ENCODE measurements at regions not wholly inside any gene's neighbourhood (a gene's known extent, or its start where the extent isn't known, plus 50 kb on each side); places are given as distances from the start of the nearest gene placed in this dataset.

- no peaks in the 10 kb centered on the region for H3K4me1 ChIP-seq (ENCODE audit: control extremely low read depth in 1 of 4, control insufficient read depth in 4 of 4, insufficient read depth in 4 of 4, low read length in 3 of 4)
- ChIA-PET CTCF (no interaction called here), POLR2A (no interaction called here)
- no peak for DNase-seq
- H3K9me3 ChIP-seq (ENCODE audit: control extremely low read depth in 1 of 5, control insufficient read depth in 4 of 5, insufficient read depth in 2 of 5, low read depth in 1 of 5, low read length in 4 of 5): no peaks in the 10 kb centered on the region
- H3K4me3 ChIP-seq (ENCODE audit: control insufficient read depth in 1 of 7, extremely low read depth in 1 of 7, insufficient read depth in 4 of 7, low read depth in 2 of 7, low read length in 6 of 7): no peak overlapping the region
- no peak overlapping the region for H3K27ac ChIP-seq (ENCODE audit: insufficient read depth in 1 of 2, low read depth in 1 of 2, low read length in 2 of 2, poor library complexity in 1 of 2, severe bottlenecking in 2 of 2)
- H3K27me3 ChIP-seq (replicated peaks in 2 of 5; ENCODE audit: control insufficient read depth in 4 of 5, insufficient read depth in 5 of 5, low read length in 4 of 5): no peaks in the 10 kb centered on the region
- H3K36me3 ChIP-seq (ENCODE audit: control insufficient read depth in 4 of 4, insufficient read depth in 4 of 4, low read length in 3 of 4): no peaks in the 10 kb centered on the region
- 100% methylated on average over 1 of the region's 2 CpGs for WGBS (ENCODE audit: insufficient coverage)
Measured at GRCh38 chr18:39942702-39943101, 2012.3 kb upstream of the PIK3C3 start.

- Histone ChIP-seq H3K27ac (ENCODE audit: insufficient read depth in 1 of 2, low read depth in 1 of 2, low read length in 2 of 2, poor library complexity in 1 of 2, severe bottlenecking in 2 of 2) (no peak overlapping the region), H3K36me3 (ENCODE audit: control insufficient read depth in 4 of 4, insufficient read depth in 4 of 4, low read length in 3 of 4) (no peaks in the 10 kb centered on the region), H3K4me3 (ENCODE audit: control insufficient read depth in 1 of 7, extremely low read depth in 1 of 7, insufficient read depth in 4 of 7, low read depth in 2 of 7, low read length in 6 of 7) (no peak overlapping the region), H3K27me3 (replicated peaks in 2 of 5; ENCODE audit: control insufficient read depth in 4 of 5, insufficient read depth in 5 of 5, low read length in 4 of 5) (no peaks in the 10 kb centered on the region), H3K4me1 (ENCODE audit: control extremely low read depth in 1 of 4, control insufficient read depth in 4 of 4, insufficient read depth in 4 of 4, low read length in 3 of 4) (no peaks in the 10 kb centered on the region), H3K9me3 (ENCODE audit: control extremely low read depth in 1 of 5, control insufficient read depth in 4 of 5, insufficient read depth in 2 of 5, low read depth in 1 of 5, low read length in 4 of 5) (no peaks in the 10 kb centered on the region)
- WGBS (ENCODE audit: insufficient coverage): 86% methylated on average over 3 of the region's 4 CpGs
- ChIA-PET CTCF (no interaction called here), POLR2A (interaction anchor here (0.7 kb wide), 1 partner anchor 22 kb away, joined by 5 read pairs; no protein-coding TSS in a partner anchor)
- DNase-seq: no peak
Measured at GRCh38 chr18:39938676-39939608, 2016.1 kb upstream of the PIK3C3 start.

- no peak overlapping the region for H3K4me3 ChIP-seq (ENCODE audit: control insufficient read depth in 1 of 7, extremely low read depth in 1 of 7, insufficient read depth in 4 of 7, low read depth in 2 of 7, low read length in 6 of 7)
- no CpG with 5 or more reads among the region's 2 CpGs for WGBS (ENCODE audit: insufficient coverage)
- H3K9me3 ChIP-seq (ENCODE audit: control extremely low read depth in 1 of 5, control insufficient read depth in 4 of 5, insufficient read depth in 2 of 5, low read depth in 1 of 5, low read length in 4 of 5): no peaks in the 10 kb centered on the region
- H3K27ac ChIP-seq (ENCODE audit: insufficient read depth in 1 of 2, low read depth in 1 of 2, low read length in 2 of 2, poor library complexity in 1 of 2, severe bottlenecking in 2 of 2): no peak overlapping the region
- H3K36me3 ChIP-seq (ENCODE audit: control insufficient read depth in 4 of 4, insufficient read depth in 4 of 4, low read length in 3 of 4): no peaks in the 10 kb centered on the region
- no peaks in the 10 kb centered on the region for H3K27me3 ChIP-seq (replicated peaks in 2 of 5; ENCODE audit: control insufficient read depth in 4 of 5, insufficient read depth in 5 of 5, low read length in 4 of 5)
- ChIA-PET CTCF (no interaction called here), POLR2A (no interaction called here)
- no peaks in the 10 kb centered on the region for H3K4me1 ChIP-seq (ENCODE audit: control extremely low read depth in 1 of 4, control insufficient read depth in 4 of 4, insufficient read depth in 4 of 4, low read length in 3 of 4)
- DNase-seq: no peak
Measured at GRCh38 chr18:39935598-39935997, 2019.4 kb upstream of the PIK3C3 start.

- H3K27ac ChIP-seq (ENCODE audit: insufficient read depth in 1 of 2, low read depth in 1 of 2, low read length in 2 of 2, poor library complexity in 1 of 2, severe bottlenecking in 2 of 2): no peak overlapping the region
- CTCF ChIA-PET: no interaction called here
- DNase-seq: no peak
- H3K9me3 ChIP-seq (ENCODE audit: control extremely low read depth in 1 of 5, control insufficient read depth in 4 of 5, insufficient read depth in 2 of 5, low read depth in 1 of 5, low read length in 4 of 5): no peaks in the 10 kb centered on the region
- H3K4me3 ChIP-seq (ENCODE audit: control insufficient read depth in 1 of 7, extremely low read depth in 1 of 7, insufficient read depth in 4 of 7, low read depth in 2 of 7, low read length in 6 of 7): no peak overlapping the region
- no peaks in the 10 kb centered on the region for H3K4me1 ChIP-seq (ENCODE audit: control extremely low read depth in 1 of 4, control insufficient read depth in 4 of 4, insufficient read depth in 4 of 4, low read length in 3 of 4)
- POLR2A ChIA-PET: no interaction called here
- H3K36me3 ChIP-seq (ENCODE audit: control insufficient read depth in 4 of 4, insufficient read depth in 4 of 4, low read length in 3 of 4): no peaks in the 10 kb centered on the region
- WGBS (ENCODE audit: insufficient coverage): no CpG with 5 or more reads among the region's 2 CpGs
- no peaks in the 10 kb centered on the region for H3K27me3 ChIP-seq (replicated peaks in 2 of 5; ENCODE audit: control insufficient read depth in 4 of 5, insufficient read depth in 5 of 5, low read length in 4 of 5)
Measured at GRCh38 chr18:39918847-39919246, 2036.2 kb upstream of the PIK3C3 start.

DNA sequence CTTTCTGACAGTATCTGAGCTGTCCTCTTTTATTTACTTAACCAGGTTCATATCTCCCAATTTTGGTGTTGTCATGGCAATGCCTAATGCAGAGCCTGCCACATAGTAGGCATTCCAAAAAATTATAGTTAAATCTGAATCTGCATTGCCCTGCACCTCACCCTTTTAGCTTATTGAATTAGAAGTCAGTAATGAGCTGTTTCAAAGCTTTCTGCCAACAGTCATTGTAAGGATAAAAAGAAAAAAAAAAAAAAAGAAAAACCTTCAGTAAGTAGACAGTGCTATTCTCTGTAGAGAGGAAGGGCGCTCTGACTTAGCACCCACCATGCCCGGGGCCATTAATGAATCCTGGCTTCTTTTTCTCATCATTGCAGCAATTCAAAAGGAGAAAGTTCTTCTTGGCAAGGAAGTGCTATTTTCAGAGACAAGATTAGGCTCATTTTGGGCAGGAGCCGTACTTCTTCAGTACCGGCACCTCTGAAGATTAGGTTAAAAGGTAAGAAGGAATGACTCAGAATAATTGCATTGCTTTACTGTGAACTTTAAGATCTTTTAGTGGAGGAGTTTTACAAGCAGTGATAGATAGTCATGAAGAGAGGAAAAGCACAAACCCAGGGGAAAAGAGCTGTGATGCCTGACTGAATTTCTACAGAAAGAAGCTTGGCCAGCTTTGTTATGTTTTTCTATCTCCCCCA lies 2041.2 kb upstream of the PIK3C3 start:
- Histone ChIP-seq H3K9me3 (ENCODE audit: control extremely low read depth in 1 of 5, control insufficient read depth in 4 of 5, insufficient read depth in 2 of 5, low read depth in 1 of 5, low read length in 4 of 5) (peaks cover 0 to 4% (median 0%) of the 10 kb centered on the region in 5 experiments), H3K27ac (ENCODE audit: insufficient read depth in 1 of 2, low read depth in 1 of 2, low read length in 2 of 2, poor library complexity in 1 of 2, severe bottlenecking in 2 of 2) (no peak overlapping the region), H3K4me3 (ENCODE audit: control insufficient read depth in 1 of 7, extremely low read depth in 1 of 7, insufficient read depth in 4 of 7, low read depth in 2 of 7, low read length in 6 of 7) (no peak overlapping the region), H3K27me3 (replicated peaks in 2 of 5; ENCODE audit: control insufficient read depth in 4 of 5, insufficient read depth in 5 of 5, low read length in 4 of 5) (no peaks in the 10 kb centered on the region), H3K4me1 (ENCODE audit: control extremely low read depth in 1 of 4, control insufficient read depth in 4 of 4, insufficient read depth in 4 of 4, low read length in 3 of 4) (no peaks in the 10 kb centered on the region), H3K36me3 (ENCODE audit: control insufficient read depth in 4 of 4, insufficient read depth in 4 of 4, low read length in 3 of 4) (no peaks in the 10 kb centered on the region)
- POLR2A ChIA-PET: no interaction called here
- CTCF ChIA-PET: interaction anchor here (1.1 kb wide), 1 partner anchor 9 kb away, joined by 3 read pairs; no protein-coding TSS in a partner anchor
- 100% methylated on average over 4 of the region's 4 CpGs for WGBS (ENCODE audit: insufficient coverage)
- DNase-seq: no peak

- DNase-seq: no peak
- POLR2A ChIA-PET: no interaction called here
- H3K36me3 ChIP-seq (ENCODE audit: control insufficient read depth in 4 of 4, insufficient read depth in 4 of 4, low read length in 3 of 4): no peaks in the 10 kb centered on the region
- H3K27me3 ChIP-seq (replicated peaks in 2 of 5; ENCODE audit: control insufficient read depth in 4 of 5, insufficient read depth in 5 of 5, low read length in 4 of 5): no peaks in the 10 kb centered on the region
- H3K4me3 ChIP-seq (ENCODE audit: control insufficient read depth in 1 of 7, extremely low read depth in 1 of 7, insufficient read depth in 4 of 7, low read depth in 2 of 7, low read length in 6 of 7): no peak overlapping the region
- H3K9me3 ChIP-seq (ENCODE audit: control extremely low read depth in 1 of 5, control insufficient read depth in 4 of 5, insufficient read depth in 2 of 5, low read depth in 1 of 5, low read length in 4 of 5): peaks cover 0 to 4% (median 0%) of the 10 kb centered on the region in 5 experiments
- no peak overlapping the region for H3K27ac ChIP-seq (ENCODE audit: insufficient read depth in 1 of 2, low read depth in 1 of 2, low read length in 2 of 2, poor library complexity in 1 of 2, severe bottlenecking in 2 of 2)
- CTCF ChIA-PET: no interaction called here
- no peaks in the 10 kb centered on the region for H3K4me1 ChIP-seq (ENCODE audit: control extremely low read depth in 1 of 4, control insufficient read depth in 4 of 4, insufficient read depth in 4 of 4, low read length in 3 of 4)
Measured at GRCh38 chr18:39911716-39912115, 2043.3 kb upstream of the PIK3C3 start.

- Histone ChIP-seq H3K4me3 (ENCODE audit: control insufficient read depth in 1 of 7, extremely low read depth in 1 of 7, insufficient read depth in 4 of 7, low read depth in 2 of 7, low read length in 6 of 7) (no peak overlapping the region), H3K9me3 (ENCODE audit: control extremely low read depth in 1 of 5, control insufficient read depth in 4 of 5, insufficient read depth in 2 of 5, low read depth in 1 of 5, low read length in 4 of 5) (peaks cover 0 to 4% (median 0%) of the 10 kb centered on the region in 5 experiments), H3K27ac (ENCODE audit: insufficient read depth in 1 of 2, low read depth in 1 of 2, low read length in 2 of 2, poor library complexity in 1 of 2, severe bottlenecking in 2 of 2) (no peak overlapping the region), H3K27me3 (replicated peaks in 2 of 5; ENCODE audit: control insufficient read depth in 4 of 5, insufficient read depth in 5 of 5, low read length in 4 of 5) (no peaks in the 10 kb centered on the region), H3K36me3 (ENCODE audit: control insufficient read depth in 4 of 4, insufficient read depth in 4 of 4, low read length in 3 of 4) (no peaks in the 10 kb centered on the region), H3K4me1 (ENCODE audit: control extremely low read depth in 1 of 4, control insufficient read depth in 4 of 4, insufficient read depth in 4 of 4, low read length in 3 of 4) (no peaks in the 10 kb centered on the region)
- ChIA-PET CTCF (interaction anchor here (0.6 kb wide), 1 partner anchor 407 kb away, joined by 5 read pairs; no protein-coding TSS in a partner anchor), POLR2A (no interaction called here)
- no peak for DNase-seq
- WGBS (ENCODE audit: insufficient coverage): 89% methylated on average over 4 of the region's 4 CpGs
Measured at GRCh38 chr18:39909706-39910105, 2045.3 kb upstream of the PIK3C3 start.
